K562 (cell line): ENCODE measurements at regions not wholly inside any gene's neighbourhood (a gene's known extent, or its start where the extent isn't known, plus 50 kb on each side); places are given as distances from the start of the nearest gene placed in this dataset.

Source experiments
- CHAMP1 ChIP-seq: fragments of 450-650 bp; IDR thresholded peaks from 2 replicates; pipeline ENCODE4 v1.6.1; 2016; ENCODE audit warnings: mild to moderate bottlenecking
- CSDE1 ChIP-seq, 2 experiments: fragments of 450-650 bp; IDR thresholded peaks; 2 replicates each; pipeline ENCODE4 v1.6.1; 2016; ENCODE audit warnings: mild to moderate bottlenecking in 1 of 2
- LCOR ChIP-seq: sonication (generic); formaldehyde crosslinking; IDR thresholded peaks from 2 replicates; pipeline ENCODE4 v1.8.0; 2022; ENCODE audit warnings: mild to moderate bottlenecking, missing genetic modification reagents
- MBD2 ChIP-seq: sonication (generic); IDR thresholded peaks from 2 replicates; pipeline ENCODE4 v1.6.1; 2016; ENCODE audit warnings: low read depth, borderline replicate concordance
- NFATC3 ChIP-seq: fragments of 450-650 bp; IDR thresholded peaks from 2 replicates; pipeline ENCODE4 v1.6.1; 2017; ENCODE audit warnings: mild to moderate bottlenecking
- SOX6 ChIP-seq: fragments of 450-650 bp; IDR thresholded peaks from 2 replicates; pipeline ENCODE4 v1.6.1; 2014; ENCODE audit warnings: mild to moderate bottlenecking
- ZFP36 ChIP-seq: fragments of 150-350 bp; IDR thresholded peaks from 2 replicates; pipeline ENCODE4 v1.6.1; 2018; ENCODE audit warnings: low read length, low read depth; ENCODE audit not compliant: partially characterized antibody
- ZNF551 ChIP-seq: fragments of 250-450 bp; sonication (Bioruptor Pico); IDR thresholded peaks from 2 replicates; pipeline ENCODE4 v1.5.0; 2021; ENCODE audit warnings: mild to moderate bottlenecking, moderate library complexity
- ZNF785 ChIP-seq: fragments of 250-450 bp; sonication (Bioruptor Pico); IDR thresholded peaks from 2 replicates; pipeline ENCODE4 v1.4.0; 2020; ENCODE audit warnings: mild to moderate bottlenecking
- TF ChIP-seq, protein P1 (sequence below): fragments of 450-650 bp; IDR thresholded peaks from 2 replicates; pipeline ENCODE4 v1.6.1; 2016; ENCODE audit warnings: low read depth
- TF ChIP-seq, protein P2 (sequence below), 3 experiments: fragments of 200-800 bp in 1 of 3; fragments of 250-450 bp in 1 of 3; fragments of 450-650 bp in 1 of 3; sonication (Bioruptor Pico) in 1 of 3; sonication (Bioruptor generic) in 1 of 3; formaldehyde crosslinking in 1 of 3; IDR thresholded peaks; 2 replicates each; pipeline versions ENCODE4 v1.6.1 to v1.8.0; 2016 to 2022; ENCODE audit warnings: mild to moderate bottlenecking in 2 of 3, missing genetic modification characterization in 2 of 3, missing compliant biosample characterization in 1 of 3, moderate library complexity in 1 of 3

DNA sequence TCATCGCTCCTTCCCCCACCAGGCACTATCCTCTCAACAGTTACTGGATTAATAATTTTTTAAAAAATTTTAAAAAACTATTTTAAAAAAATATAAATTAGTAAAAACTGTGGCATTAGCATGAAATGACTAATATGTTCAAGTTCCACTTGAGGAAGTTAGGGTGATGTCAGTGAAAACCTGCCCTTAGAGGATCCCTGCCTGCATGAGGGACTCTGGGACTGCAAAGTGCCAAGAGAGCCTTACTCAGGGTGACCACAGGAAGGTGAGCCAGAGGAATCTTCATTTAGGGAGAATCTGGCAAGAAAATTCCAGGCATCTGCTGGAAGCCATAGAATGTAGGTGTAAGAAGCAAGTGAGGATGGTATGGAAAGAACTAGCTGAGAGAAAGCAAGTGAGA, 157.7 kb upstream of the BCL6 start (continued):
- TF ChIP-seq, protein P1, sequence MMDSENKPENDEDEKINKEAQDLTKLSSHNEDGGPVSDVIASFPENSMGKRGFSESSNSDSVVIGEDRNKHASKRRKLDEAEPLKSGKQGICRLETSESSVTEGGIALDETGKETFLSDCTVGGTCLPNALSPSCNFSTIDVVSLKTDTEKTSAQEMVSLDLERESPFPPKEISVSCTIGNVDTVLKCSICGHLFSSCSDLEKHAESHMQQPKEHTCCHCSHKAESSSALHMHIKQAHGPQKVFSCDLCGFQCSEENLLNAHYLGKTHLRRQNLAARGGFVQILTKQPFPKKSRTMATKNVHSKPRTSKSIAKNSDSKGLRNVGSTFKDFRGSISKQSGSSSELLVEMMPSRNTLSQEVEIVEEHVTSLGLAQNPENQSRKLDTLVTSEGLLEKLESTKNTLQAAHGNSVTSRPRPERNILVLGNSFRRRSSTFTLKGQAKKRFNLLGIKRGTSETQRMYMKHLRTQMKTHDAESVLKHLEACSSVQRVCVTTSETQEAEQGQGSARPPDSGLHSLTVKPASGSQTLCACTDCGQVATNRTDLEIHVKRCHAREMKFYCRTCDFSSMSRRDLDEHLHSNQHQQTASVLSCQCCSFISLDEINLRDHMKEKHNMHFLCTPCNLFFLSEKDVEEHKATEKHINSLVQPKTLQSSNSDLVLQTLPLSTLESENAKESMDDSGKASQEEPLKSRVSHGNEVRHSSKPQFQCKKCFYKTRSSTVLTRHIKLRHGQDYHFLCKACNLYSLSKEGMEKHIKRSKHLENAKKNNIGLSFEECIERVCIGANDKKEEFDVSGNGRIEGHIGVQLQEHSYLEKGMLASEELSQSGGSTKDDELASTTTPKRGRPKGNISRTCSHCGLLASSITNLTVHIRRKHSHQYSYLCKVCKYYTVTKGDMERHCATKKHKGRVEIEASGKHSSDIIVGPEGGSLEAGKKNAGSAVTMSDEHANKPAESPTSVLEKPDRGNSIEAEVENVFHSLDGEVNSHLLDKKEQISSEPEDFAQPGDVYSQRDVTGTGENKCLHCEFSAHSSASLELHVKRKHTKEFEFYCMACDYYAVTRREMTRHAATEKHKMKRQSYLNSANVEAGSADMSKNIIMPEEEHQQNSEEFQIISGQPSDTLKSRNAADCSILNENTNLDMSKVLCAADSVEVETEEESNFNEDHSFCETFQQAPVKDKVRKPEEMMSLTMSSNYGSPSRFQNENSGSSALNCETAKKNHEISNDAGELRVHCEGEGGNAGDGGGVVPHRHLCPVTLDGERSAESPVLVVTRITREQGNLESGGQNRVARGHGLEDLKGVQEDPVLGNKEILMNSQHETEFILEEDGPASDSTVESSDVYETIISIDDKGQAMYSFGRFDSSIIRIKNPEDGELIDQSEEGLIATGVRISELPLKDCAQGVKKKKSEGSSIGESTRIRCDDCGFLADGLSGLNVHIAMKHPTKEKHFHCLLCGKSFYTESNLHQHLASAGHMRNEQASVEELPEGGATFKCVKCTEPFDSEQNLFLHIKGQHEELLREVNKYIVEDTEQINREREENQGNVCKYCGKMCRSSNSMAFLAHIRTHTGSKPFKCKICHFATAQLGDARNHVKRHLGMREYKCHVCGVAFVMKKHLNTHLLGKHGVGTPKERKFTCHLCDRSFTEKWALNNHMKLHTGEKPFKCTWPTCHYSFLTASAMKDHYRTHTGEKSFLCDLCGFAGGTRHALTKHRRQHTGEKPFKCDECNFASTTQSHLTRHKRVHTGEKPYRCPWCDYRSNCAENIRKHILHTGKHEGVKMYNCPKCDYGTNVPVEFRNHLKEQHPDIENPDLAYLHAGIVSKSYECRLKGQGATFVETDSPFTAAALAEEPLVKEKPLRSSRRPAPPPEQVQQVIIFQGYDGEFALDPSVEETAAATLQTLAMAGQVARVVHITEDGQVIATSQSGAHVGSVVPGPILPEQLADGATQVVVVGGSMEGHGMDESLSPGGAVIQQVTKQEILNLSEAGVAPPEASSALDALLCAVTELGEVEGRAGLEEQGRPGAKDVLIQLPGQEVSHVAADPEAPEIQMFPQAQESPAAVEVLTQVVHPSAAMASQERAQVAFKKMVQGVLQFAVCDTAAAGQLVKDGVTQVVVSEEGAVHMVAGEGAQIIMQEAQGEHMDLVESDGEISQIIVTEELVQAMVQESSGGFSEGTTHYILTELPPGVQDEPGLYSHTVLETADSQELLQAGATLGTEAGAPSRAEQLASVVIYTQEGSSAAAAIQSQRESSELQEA = no peak
- no peak for TF ChIP-seq NFATC3
- TF ChIP-seq LCOR (CRISPR knock-in tag) = no peak
- TF ChIP-seq ZNF551 (CRISPR knock-in tag) = no peak
- no peak for TF ChIP-seq CSDE1 (IDR thresholded peaks at IDR 0.05)
- no peak for TF ChIP-seq MBD2
- TF ChIP-seq ZFP36 = no peak
- TF ChIP-seq SOX6 = no peak
- no peak for TF ChIP-seq ZNF785 (CRISPR knock-in tag)
- no peak for TF ChIP-seq CHAMP1
- TF ChIP-seq, protein P2, sequence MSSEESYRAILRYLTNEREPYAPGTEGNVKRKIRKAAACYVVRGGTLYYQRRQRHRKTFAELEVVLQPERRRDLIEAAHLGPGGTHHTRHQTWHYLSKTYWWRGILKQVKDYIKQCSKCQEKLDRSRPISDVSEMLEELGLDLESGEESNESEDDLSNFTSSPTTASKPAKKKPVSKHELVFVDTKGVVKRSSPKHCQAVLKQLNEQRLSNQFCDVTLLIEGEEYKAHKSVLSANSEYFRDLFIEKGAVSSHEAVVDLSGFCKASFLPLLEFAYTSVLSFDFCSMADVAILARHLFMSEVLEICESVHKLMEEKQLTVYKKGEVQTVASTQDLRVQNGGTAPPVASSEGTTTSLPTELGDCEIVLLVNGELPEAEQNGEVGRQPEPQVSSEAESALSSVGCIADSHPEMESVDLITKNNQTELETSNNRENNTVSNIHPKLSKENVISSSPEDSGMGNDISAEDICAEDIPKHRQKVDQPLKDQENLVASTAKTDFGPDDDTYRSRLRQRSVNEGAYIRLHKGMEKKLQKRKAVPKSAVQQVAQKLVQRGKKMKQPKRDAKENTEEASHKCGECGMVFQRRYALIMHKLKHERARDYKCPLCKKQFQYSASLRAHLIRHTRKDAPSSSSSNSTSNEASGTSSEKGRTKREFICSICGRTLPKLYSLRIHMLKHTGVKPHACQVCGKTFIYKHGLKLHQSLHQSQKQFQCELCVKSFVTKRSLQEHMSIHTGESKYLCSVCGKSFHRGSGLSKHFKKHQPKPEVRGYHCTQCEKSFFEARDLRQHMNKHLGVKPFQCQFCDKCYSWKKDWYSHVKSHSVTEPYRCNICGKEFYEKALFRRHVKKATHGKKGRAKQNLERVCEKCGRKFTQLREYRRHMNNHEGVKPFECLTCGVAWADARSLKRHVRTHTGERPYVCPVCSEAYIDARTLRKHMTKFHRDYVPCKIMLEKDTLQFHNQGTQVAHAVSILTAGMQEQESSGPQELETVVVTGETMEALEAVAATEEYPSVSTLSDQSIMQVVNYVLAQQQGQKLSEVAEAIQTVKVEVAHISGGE (CRISPR knock-in tag; IDR thresholded peaks at IDR 0.05) = no peak
